H1 (cell line): ENCODE measurements at regions not wholly inside any gene's neighbourhood (a gene's known extent, or its start where the extent isn't known, plus 50 kb on each side); places are given as distances from the start of the nearest gene placed in this dataset.

Experiments
- CTCF ChIA-PET: fragments of 300-600 bp; sonication (Branson Sonifier 250); formaldehyde crosslinking; loops from one replicate; lab custom pipeline; 2021; ENCODE audit not compliant: partially characterized antibody; lab: Charles Lee
- POLR2A ChIA-PET: fragments of 300-600 bp; sonication (Branson Sonifier 250); formaldehyde crosslinking; loops from one replicate; lab custom pipeline; 2021; ENCODE audit warnings: inconsistent platforms; ENCODE audit not compliant: partially characterized antibody; lab: Charles Lee
- DNase-seq, 2 experiments: peaks; one replicate each; pipeline versions ENCODE4 v3.0.0 to v3.0.0-alpha.2; 2010 to 2022; ENCODE audit warnings: low spot score in 2 of 2, low read depth in 1 of 2, mixed read lengths in 1 of 2
- FAIRE-seq: peaks from 2 replicates; lab custom pipeline; 2011; peaks lifted over from hg19 to GRCh38; lab: Jason Lieb, UNC
- H2AFZ ChIP-seq: 2 replicates; pipeline ENCODE4 v1.8.1; 2012; ENCODE audit warnings: low read length, inconsistent platforms
- H2AK5ac ChIP-seq: 2 replicates; pipeline ENCODE4 v1.6.1; 2013; ENCODE audit warnings: low read depth, low read length
- H2BK120ac ChIP-seq: replicated peaks from 2 replicates; pipeline ENCODE3; 2013; ENCODE audit warnings: low read depth, low read length, inconsistent platforms
- H2BK12ac ChIP-seq: 2 replicates; pipeline ENCODE4 v1.6.1; 2013; ENCODE audit warnings: low read depth, low read length
- H2BK15ac ChIP-seq: 2 replicates; pipeline ENCODE4 v1.6.1; 2013; ENCODE audit warnings: low read length
- H2BK20ac ChIP-seq: 2 replicates; pipeline ENCODE4 v1.6.1; 2013; ENCODE audit warnings: low read length
- H2BK5ac ChIP-seq: 2 replicates; pipeline ENCODE4 v1.6.1; 2013; ENCODE audit warnings: low read depth, low read length
- H3K14ac ChIP-seq: 2 replicates; pipeline ENCODE4 v1.6.1; 2013; ENCODE audit warnings: inconsistent platforms; ENCODE audit not compliant: insufficient read length
- H3K18ac ChIP-seq: 2 replicates; pipeline ENCODE4 v1.6.1; 2013; ENCODE audit warnings: low read length; ENCODE audit errors: extremely low read depth
- H3K23ac ChIP-seq: 2 replicates; pipeline ENCODE4 v1.6.1; 2013; ENCODE audit warnings: inconsistent platforms; ENCODE audit not compliant: insufficient read length
- H3K23me2 ChIP-seq: 2 replicates; pipeline ENCODE4 v1.6.1; 2013; ENCODE audit warnings: low read depth, low read length
- H3K27ac ChIP-seq: 2 replicates; pipeline ENCODE4 v1.6.1; 2011; ENCODE audit warnings: low read depth, low read length, inconsistent platforms
- H3K27me3 ChIP-seq, 4 experiments: replicated peaks in 1 of 4; 1 replicate in 1 of 4; 2 replicates in 3 of 4; pipeline versions ENCODE4 v1.6.1 to v1.8.1; 2011 to 2013; ENCODE audit warnings: low read length in 3 of 4, mild to moderate bottlenecking in 3 of 4, inconsistent platforms in 2 of 4, mixed read lengths in 2 of 4, moderate library complexity in 1 of 4; ENCODE audit not compliant: control insufficient read depth in 3 of 4, insufficient read depth in 3 of 4; ENCODE audit errors: extremely low read depth in 1 of 4
- H3K36me3 ChIP-seq, 4 experiments: 2 replicates each; pipeline versions ENCODE4 v1.6.1 to v1.8.1; 2011 to 2013; ENCODE audit warnings: mild to moderate bottlenecking in 4 of 4, low read length in 3 of 4, moderate library complexity in 2 of 4, control low read depth in 1 of 4, inconsistent platforms in 1 of 4; ENCODE audit not compliant: insufficient read depth in 4 of 4, control insufficient read depth in 2 of 4
- H3K4ac ChIP-seq: replicated peaks from 2 replicates; pipeline ENCODE3; 2013; ENCODE audit warnings: low read length, low read depth, mixed read lengths, inconsistent platforms; ENCODE audit not compliant: insufficient read length
- H3K4me1 ChIP-seq, 4 experiments: replicated peaks in 1 of 4; 1 replicate in 1 of 4; 2 replicates in 3 of 4; pipeline versions ENCODE4 v1.6.1 to v1.8.1; 2011 to 2013; ENCODE audit warnings: low read length in 3 of 4, inconsistent platforms in 2 of 4, mixed read lengths in 1 of 4; ENCODE audit not compliant: insufficient read depth in 4 of 4, control insufficient read depth in 3 of 4
- H3K4me2 ChIP-seq, 2 experiments: 2 replicates each; pipeline versions ENCODE4 v1.6.1 to v1.8.1; 2011 to 2013; ENCODE audit warnings: low read depth in 2 of 2, low read length in 2 of 2, control low read depth in 1 of 2, inconsistent platforms in 1 of 2, mild to moderate bottlenecking in 1 of 2; ENCODE audit not compliant: insufficient read depth in 1 of 2
- H3K4me3 ChIP-seq, 4 experiments: fragments of 200-600, 300-600 bp in 1 of 4; sonication (generic), shearing (Covaris generic), sonication (Bioruptor Twin) in 1 of 4; 2 replicates each; pipeline versions ENCODE4 v1.5.1 to v1.8.1; 2011 to 2016; ENCODE audit warnings: low read length in 4 of 4, low read depth in 3 of 4, control low read depth in 2 of 4, inconsistent platforms in 2 of 4, mild to moderate bottlenecking in 2 of 4, mixed read lengths in 1 of 4, moderate library complexity in 1 of 4; ENCODE audit not compliant: insufficient read depth in 2 of 4; ENCODE audit errors: extremely low read depth in 1 of 4
- H3K56ac ChIP-seq: replicated peaks from 2 replicates; pipeline ENCODE3; 2013; ENCODE audit warnings: low read depth, mild to moderate bottlenecking, mixed read lengths, low read length, inconsistent platforms; ENCODE audit not compliant: insufficient read length
- H3K79me1 ChIP-seq: 2 replicates; pipeline ENCODE4 v1.6.1; 2013; ENCODE audit warnings: low read depth, low read length, control low read depth
- H3K79me2 ChIP-seq, 2 experiments: 2 replicates each; pipeline versions ENCODE4 v1.6.1 to v1.8.1; 2012 to 2013; ENCODE audit warnings: low read length in 2 of 2, mild to moderate bottlenecking in 2 of 2, inconsistent platforms in 1 of 2; ENCODE audit not compliant: insufficient read depth in 2 of 2, control insufficient read depth in 1 of 2
- H3K9ac ChIP-seq, 4 experiments: replicated peaks in 1 of 4; 1 replicate in 1 of 4; 2 replicates in 3 of 4; pipeline versions ENCODE4 v1.6.1 to v1.8.1; 2011 to 2013; ENCODE audit warnings: low read depth in 3 of 4, low read length in 3 of 4, control low read depth in 2 of 4, mild to moderate bottlenecking in 2 of 4, moderate library complexity in 2 of 4, inconsistent platforms in 1 of 4; ENCODE audit errors: extremely low read depth in 1 of 4
- H3K9me3 ChIP-seq, 2 experiments: 2 replicates each; pipeline versions ENCODE4 v1.6.1 to v1.8.1; 2012 to 2013; ENCODE audit warnings: mild to moderate bottlenecking in 2 of 2, moderate library complexity in 2 of 2, control low read depth in 1 of 2, inconsistent platforms in 1 of 2, low read depth in 1 of 2, low read length in 1 of 2, mixed read lengths in 1 of 2; ENCODE audit not compliant: insufficient read depth in 2 of 2
- H4K20me1 ChIP-seq, 2 experiments: replicated peaks in 1 of 2; 2 replicates each; pipeline versions ENCODE3 to v1.8.1; 2011 to 2013; ENCODE audit warnings: inconsistent platforms in 2 of 2, low read length in 2 of 2, mild to moderate bottlenecking in 1 of 2; ENCODE audit not compliant: insufficient read depth in 2 of 2, control insufficient read depth in 1 of 2
- H4K5ac ChIP-seq: 2 replicates; pipeline ENCODE4 v1.6.1; 2013; ENCODE audit warnings: low read length, low read depth, mixed read lengths, inconsistent platforms; ENCODE audit not compliant: insufficient read length
- H4K8ac ChIP-seq: 2 replicates; pipeline ENCODE4 v1.8.0; 2013; ENCODE audit warnings: mild to moderate bottlenecking, moderate library complexity, low read length, inconsistent platforms; ENCODE audit not compliant: insufficient read depth; ENCODE audit errors: extremely low read depth
- H4K91ac ChIP-seq: replicated peaks from 2 replicates; pipeline ENCODE3; 2013; ENCODE audit warnings: low read length, mixed read lengths, inconsistent platforms; ENCODE audit not compliant: insufficient read length
- ATF2 ChIP-seq: IDR thresholded peaks from 2 replicates; pipeline ENCODE4 v1.6.1; 2012; ENCODE audit warnings: low read length, inconsistent platforms
- BCL11A ChIP-seq, 2 experiments: IDR thresholded peaks; one replicate each; pipeline ENCODE4 v1.6.1; 2011; ENCODE audit warnings: low read depth in 2 of 2, low read length in 2 of 2, mild to moderate bottlenecking in 2 of 2
- E2F6 ChIP-seq: IDR thresholded peaks from 2 replicates; pipeline ENCODE4 v1.6.1; 2012; ENCODE audit warnings: inconsistent platforms
- GTF2F1 ChIP-seq: IDR thresholded peaks from 2 replicates; pipeline ENCODE4 v1.6.1; 2012; ENCODE audit warnings: low read depth, low read length, improper control_type of control experiment, borderline replicate concordance
- HDAC2 ChIP-seq, 2 experiments: fragments of 300-600 bp in 1 of 2; sonication (generic) in 1 of 2; IDR thresholded peaks; 2 replicates each; pipeline ENCODE4 v1.6.1; 2011 to 2012; ENCODE audit warnings: low read depth in 2 of 2, low read length in 2 of 2, mild to moderate bottlenecking in 2 of 2, moderate library complexity in 2 of 2, borderline replicate concordance in 1 of 2, inconsistent platforms in 1 of 2
- SIN3A ChIP-seq, 2 experiments: IDR thresholded peaks in 1 of 2; conservative IDR thresholded peaks in 1 of 2; 2 replicates each; pipeline ENCODE4 v1.6.1; 2011 to 2012; ENCODE audit warnings: low read length in 2 of 2, improper control_type of control experiment in 1 of 2, low read depth in 1 of 2, mild to moderate bottlenecking in 1 of 2
- SP2 ChIP-seq: IDR thresholded peaks from 2 replicates; pipeline ENCODE4 v1.6.1; 2012; ENCODE audit warnings: mild to moderate bottlenecking, low read length, inconsistent platforms
- SUZ12 ChIP-seq: fragments of 200-600 bp; sonication (generic); IDR thresholded peaks from 2 replicates; pipeline ENCODE4 v1.6.1; 2012; ENCODE audit warnings: mild to moderate bottlenecking, inconsistent platforms, low read length, moderate library complexity, mixed read lengths
- WGBS, 2 experiments: shearing (Covaris generic) in 1 of 2; methylation state at CpG; one replicate each; pipeline versions ENCODE4 v1.1.6 to v1.1.7; 2013 to 2015; ENCODE audit warnings: low lambda C conversion rate in 2 of 2, mixed read lengths in 2 of 2, inconsistent platforms in 1 of 2, low coverage in 1 of 2, missing lambda C conversion rate in 1 of 2; ENCODE audit not compliant: insufficient replicate concordance in 2 of 2, insufficient coverage in 1 of 2, insufficient read length in 1 of 2; ENCODE audit errors: extremely low coverage in 1 of 2, missing lambda C conversion rate in 1 of 2; 5-methylcytosine and 5-hydroxymethylcytosine counted together
- TF ChIP-seq, protein P1 (sequence below): IDR thresholded peaks from 2 replicates; pipeline ENCODE4 v1.6.1; 2011; ENCODE audit warnings: low read depth, mild to moderate bottlenecking, low read length; ENCODE audit not compliant: insufficient read depth

- Histone ChIP-seq H3K36me3 (no peaks in the 10 kb centered on the region), H4K20me1 (no peaks in the 10 kb centered on the region), H4K8ac (no peak overlapping the region), H2AK5ac (no peak overlapping the region), H3K14ac (no peak overlapping the region), H2BK15ac (no peak overlapping the region), H2BK20ac (no peak overlapping the region), H2AFZ (no peak overlapping the region), H3K23ac (no peak overlapping the region), H3K4me2 (no peak overlapping the region), H4K5ac (no peak overlapping the region), H3K27ac (no peak overlapping the region), H3K9me3 (no peaks in the 10 kb centered on the region), H3K9ac (no peak overlapping the region), H3K79me1 (no peaks in the 10 kb centered on the region), H2BK12ac (no peak overlapping the region), H3K4ac (no peak overlapping the region), H3K56ac (no peak overlapping the region), H3K4me3 (no peak overlapping the region), H3K18ac (no peak overlapping the region), H2BK5ac (no peak overlapping the region), H2BK120ac (no peak overlapping the region), H3K23me2 (no peaks in the 10 kb centered on the region), H4K91ac (no peak overlapping the region), H3K79me2 (no peaks in the 10 kb centered on the region), H3K27me3 (no peaks in the 10 kb centered on the region), H3K4me1 (no peaks in the 10 kb centered on the region)
- 89% methylated on average over 12 of the region's 12 CpGs; no CpG with 5 or more reads in 1 of the 2 experiments for WGBS, 2 experiments
- DNase-seq (no peak), FAIRE-seq (no peak)
- ChIA-PET POLR2A (no interaction called here), CTCF (interaction anchor here (1.1 to 1.3 kb wide), 2 partner anchors 14 to 51 kb away, joined by 3 to 6 read pairs; no protein-coding TSS in a partner anchor)
- no peak for TF ChIP-seq HDAC2 (IDR thresholded peaks at IDR 0.05; ENCODE audit: borderline replicate concordance in 1 of 2, low read depth in 2 of 2, low read length in 2 of 2)
- no peak for TF ChIP-seq SUZ12
- no peak for TF ChIP-seq BCL11A (IDR thresholded peaks at IDR 0.05; ENCODE audit: low read depth in 2 of 2, low read length in 2 of 2)
- TF ChIP-seq SP2, result no peak
- TF ChIP-seq, protein P1, sequence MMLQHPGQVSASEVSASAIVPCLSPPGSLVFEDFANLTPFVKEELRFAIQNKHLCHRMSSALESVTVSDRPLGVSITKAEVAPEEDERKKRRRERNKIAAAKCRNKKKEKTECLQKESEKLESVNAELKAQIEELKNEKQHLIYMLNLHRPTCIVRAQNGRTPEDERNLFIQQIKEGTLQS, result no peak
- no peak for TF ChIP-seq E2F6
- TF ChIP-seq SIN3A (conservative IDR thresholded peaks at IDR 0.05 in 1 of 2, IDR thresholded peaks at IDR 0.05 in 1 of 2; ENCODE audit: low read depth in 1 of 2, low read length in 2 of 2), result no peak
- no peak for TF ChIP-seq ATF2
- no peak for TF ChIP-seq GTF2F1
Measured at GRCh38 chr9:120197605-120198004, 382.4 kb downstream of the CDK5RAP2 start.
